ENCODE measurements at regions not wholly inside any gene's neighbourhood (a gene's known extent, or its start where the extent isn't known, plus 50 kb on each side); places are given as distances from the start of the nearest gene placed in this dataset.

GRCh38 chr3:34247401-34247800 lies 449.0 kb downstream of the PDCD6IP start:
- no peak overlapping the region for H3K27ac ChIP-seq (ENCODE audit: control insufficient read depth, insufficient read depth, low read length)
- no peaks in the 10 kb centered on the region for H3K9me1 ChIP-seq (ENCODE audit: control insufficient read depth, extremely low read depth, insufficient read depth, low read length)
- H3K36me3 ChIP-seq (ENCODE audit: control insufficient read depth in 2 of 2, extremely low read depth in 1 of 2, insufficient read depth in 2 of 2, low read length in 2 of 2) = no peaks in the 10 kb centered on the region
- H4K20me1 ChIP-seq (ENCODE audit: control insufficient read depth, extremely low read depth, insufficient read depth, low read length) = no peaks in the 10 kb centered on the region
- H3K9me3 ChIP-seq (ENCODE audit: control insufficient read depth, low read depth, low read length) = no peaks in the 10 kb centered on the region
- dilution Hi-C loops (cut with MboI; ENCODE audit: extremely low pct_ligation_motif_present, low sequenced_read_pairs) = no loop called here
- H3K9ac ChIP-seq (ENCODE audit: control insufficient read depth, extremely low read depth, insufficient read depth, low read length) = no peak overlapping the region
- no peak overlapping the region for H2AFZ ChIP-seq (ENCODE audit: control insufficient read depth, low read length)
- FAIRE-seq = no peak
- H3K4me3 ChIP-seq (ENCODE audit: control insufficient read depth in 2 of 3, extremely low read depth in 1 of 3, insufficient read depth in 2 of 3, low read depth in 1 of 3, low read length in 3 of 3) = no peak overlapping the region
- DNase-seq (ENCODE audit: low read depth, low spot score) = no peak
- no peaks in the 10 kb centered on the region for H3K4me1 ChIP-seq (ENCODE audit: control insufficient read depth, extremely low read depth, insufficient read depth, low read length)
- TF ChIP-seq CTCF (optimal IDR thresholded peaks at IDR 0.05 in 1 of 3, IDR thresholded peaks at IDR 0.05 in 1 of 3, conservative IDR thresholded peaks at IDR 0.05 in 1 of 3; ENCODE audit: extremely low read depth in 1 of 3, insufficient read depth in 2 of 3, low read length in 3 of 3) (no peak), EZH2 (IDR thresholded peaks at IDR 0.05; ENCODE audit: low read length) (no peak)
- H3K4me2 ChIP-seq (ENCODE audit: control insufficient read depth, extremely low read depth, insufficient read depth, low read depth, low read length) = no peak overlapping the region
- H3K79me2 ChIP-seq (ENCODE audit: control insufficient read depth, insufficient read depth, low read length) = no peaks in the 10 kb centered on the region
- no peaks in the 10 kb centered on the region for H3K27me3 ChIP-seq (ENCODE audit: control insufficient read depth, extremely low read depth, insufficient read depth, low read length)

GRCh38 chr3:34248352-34248751 lies 449.9 kb downstream of the PDCD6IP start:
- H4K20me1 ChIP-seq (ENCODE audit: control insufficient read depth, extremely low read depth, insufficient read depth, low read length) = no peaks in the 10 kb centered on the region
- H3K27ac ChIP-seq (ENCODE audit: control insufficient read depth, insufficient read depth, low read length) = no peak overlapping the region
- FAIRE-seq (no peak), DNase-seq (ENCODE audit: low read depth, low spot score) (no peak)
- H3K9ac ChIP-seq (ENCODE audit: control insufficient read depth, extremely low read depth, insufficient read depth, low read length) = no peak overlapping the region
- no peak overlapping the region for H2AFZ ChIP-seq (ENCODE audit: control insufficient read depth, low read length)
- TF ChIP-seq EZH2 (IDR thresholded peaks at IDR 0.05; ENCODE audit: low read length) (no peak), CTCF (optimal IDR thresholded peaks at IDR 0.05 in 1 of 3, IDR thresholded peaks at IDR 0.05 in 1 of 3, conservative IDR thresholded peaks at IDR 0.05 in 1 of 3; ENCODE audit: extremely low read depth in 1 of 3, insufficient read depth in 2 of 3, low read length in 3 of 3) (no peak)
- no peaks in the 10 kb centered on the region for H3K36me3 ChIP-seq (ENCODE audit: control insufficient read depth in 2 of 2, extremely low read depth in 1 of 2, insufficient read depth in 2 of 2, low read length in 2 of 2)
- H3K4me1 ChIP-seq (ENCODE audit: control insufficient read depth, extremely low read depth, insufficient read depth, low read length) = no peaks in the 10 kb centered on the region
- no peaks in the 10 kb centered on the region for H3K9me3 ChIP-seq (ENCODE audit: control insufficient read depth, low read depth, low read length)
- H3K79me2 ChIP-seq (ENCODE audit: control insufficient read depth, insufficient read depth, low read length) = no peaks in the 10 kb centered on the region
- no peaks in the 10 kb centered on the region for H3K27me3 ChIP-seq (ENCODE audit: control insufficient read depth, extremely low read depth, insufficient read depth, low read length)
- dilution Hi-C loops (cut with MboI; ENCODE audit: extremely low pct_ligation_motif_present, low sequenced_read_pairs) = no loop called here
- H3K4me2 ChIP-seq (ENCODE audit: control insufficient read depth, extremely low read depth, insufficient read depth, low read depth, low read length) = no peak overlapping the region
- no peaks in the 10 kb centered on the region for H3K9me1 ChIP-seq (ENCODE audit: control insufficient read depth, extremely low read depth, insufficient read depth, low read length)
- no peak overlapping the region for H3K4me3 ChIP-seq (ENCODE audit: control insufficient read depth in 2 of 3, extremely low read depth in 1 of 3, insufficient read depth in 2 of 3, low read depth in 1 of 3, low read length in 3 of 3)

Measured in keratinocyte (primary cell).